ENCODE measurements at regions not wholly inside any gene's neighbourhood (a gene's known extent, or its start where the extent isn't known, plus 50 kb on each side); places are given as distances from the start of the nearest gene placed in this dataset.

DNA sequence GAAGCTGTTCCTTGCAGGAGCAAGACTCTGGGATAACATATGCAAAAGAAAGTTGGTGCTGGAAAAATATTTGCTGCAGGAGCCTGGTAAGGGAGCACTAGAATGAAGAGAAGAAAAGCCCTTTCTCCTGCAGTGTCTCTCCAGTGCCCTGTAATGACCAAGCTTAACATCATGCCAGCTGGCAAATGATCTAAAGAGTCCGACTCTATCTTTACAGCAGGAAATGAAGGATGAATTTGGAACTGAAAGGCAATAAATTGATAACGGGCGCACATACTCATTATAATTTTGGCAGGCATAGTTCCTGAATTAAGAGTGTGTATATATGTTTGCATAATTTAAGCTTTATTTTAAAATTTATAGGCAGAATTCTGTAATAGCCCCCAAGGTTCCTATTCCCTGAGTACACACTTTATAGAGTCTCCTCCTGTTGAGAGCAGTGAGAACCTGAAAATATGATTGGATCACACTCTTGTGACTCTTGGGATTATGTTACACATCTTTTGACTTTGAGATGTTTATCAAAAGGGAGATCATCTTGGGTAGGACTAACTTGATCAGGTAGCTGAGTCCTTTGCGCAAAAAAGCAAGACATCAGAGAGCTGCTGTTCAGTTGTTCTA lies 299.0 kb upstream of the MBL2 start:
- H3K27me3 ChIP-seq (ENCODE audit: insufficient read depth, low read depth), result no peaks in the 10 kb centered on the region
- no peaks in the 10 kb centered on the region for H4K20me1 ChIP-seq (ENCODE audit: insufficient read depth)
- CTCF ChIA-PET, result interaction anchor here (0.6 kb wide), 1 partner anchor 53 kb away, joined by 9 read pairs; no protein-coding TSS in a partner anchor
- H2AFZ ChIP-seq, result no peak overlapping the region
- no peaks in the 10 kb centered on the region for H3K36me3 ChIP-seq (ENCODE audit: low read depth)
- no peaks in the 10 kb centered on the region for H3F3A ChIP-seq (ENCODE audit: insufficient read depth, low read depth)
- no peak overlapping the region for H3K27ac ChIP-seq
- BruUV-seq (replicated peaks), result no TSS peak
- intact Hi-C loops (cut with micrococcal nuclease; ENCODE audit: unreplicated experiment), result no loop called here
- H3K4me1 ChIP-seq (replicated peaks; ENCODE audit: insufficient read depth), result no peaks in the 10 kb centered on the region
- no peaks in the 10 kb centered on the region for H3K79me2 ChIP-seq (ENCODE audit: low read depth)
- no peak overlapping the region for H3K4me2 ChIP-seq
- no peaks in the 10 kb centered on the region for H3K9me2 ChIP-seq (ENCODE audit: insufficient read depth)
- no peaks in the 10 kb centered on the region for H3K9me3 ChIP-seq (ENCODE audit: insufficient read depth, low read depth)
- POLR2A ChIA-PET (ENCODE audit: unreplicated experiment), result no interaction called here
- H3K4me3 ChIP-seq, result no peak overlapping the region
- no peak for DNase-seq
- TF ChIP-seq, protein P1, sequence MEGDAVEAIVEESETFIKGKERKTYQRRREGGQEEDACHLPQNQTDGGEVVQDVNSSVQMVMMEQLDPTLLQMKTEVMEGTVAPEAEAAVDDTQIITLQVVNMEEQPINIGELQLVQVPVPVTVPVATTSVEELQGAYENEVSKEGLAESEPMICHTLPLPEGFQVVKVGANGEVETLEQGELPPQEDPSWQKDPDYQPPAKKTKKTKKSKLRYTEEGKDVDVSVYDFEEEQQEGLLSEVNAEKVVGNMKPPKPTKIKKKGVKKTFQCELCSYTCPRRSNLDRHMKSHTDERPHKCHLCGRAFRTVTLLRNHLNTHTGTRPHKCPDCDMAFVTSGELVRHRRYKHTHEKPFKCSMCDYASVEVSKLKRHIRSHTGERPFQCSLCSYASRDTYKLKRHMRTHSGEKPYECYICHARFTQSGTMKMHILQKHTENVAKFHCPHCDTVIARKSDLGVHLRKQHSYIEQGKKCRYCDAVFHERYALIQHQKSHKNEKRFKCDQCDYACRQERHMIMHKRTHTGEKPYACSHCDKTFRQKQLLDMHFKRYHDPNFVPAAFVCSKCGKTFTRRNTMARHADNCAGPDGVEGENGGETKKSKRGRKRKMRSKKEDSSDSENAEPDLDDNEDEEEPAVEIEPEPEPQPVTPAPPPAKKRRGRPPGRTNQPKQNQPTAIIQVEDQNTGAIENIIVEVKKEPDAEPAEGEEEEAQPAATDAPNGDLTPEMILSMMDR (conservative IDR thresholded peaks at IDR 0.05), result no peak
- no peak for TF ChIP-seq EZH2 (IDR thresholded peaks at IDR 0.05; ENCODE audit: low read depth)

DNA sequence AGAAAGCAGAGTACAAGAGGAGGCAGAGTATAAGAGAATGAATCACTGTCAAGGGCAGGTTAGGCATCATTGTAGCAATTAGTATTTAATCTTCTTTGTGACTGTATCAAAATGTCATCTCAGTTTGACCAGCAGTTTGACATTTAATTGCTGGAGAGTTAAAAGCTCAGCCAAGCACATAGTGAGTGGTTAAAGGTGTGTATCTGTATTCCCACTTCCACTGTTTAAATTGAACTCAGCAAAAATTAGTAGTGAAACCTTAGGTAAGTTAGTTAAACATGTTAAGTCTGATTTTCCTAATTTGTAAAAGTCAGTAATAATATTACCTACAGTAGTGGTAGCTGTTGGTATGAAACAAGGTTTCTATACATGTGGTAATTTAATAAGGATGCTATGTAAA lies 296.4 kb upstream of the MBL2 start:
- H3K79me2 ChIP-seq (ENCODE audit: low read depth), result no peaks in the 10 kb centered on the region
- H3K27me3 ChIP-seq (ENCODE audit: insufficient read depth, low read depth), result no peaks in the 10 kb centered on the region
- no peak overlapping the region for H3K27ac ChIP-seq
- intact Hi-C loops (cut with micrococcal nuclease; ENCODE audit: unreplicated experiment), result no loop called here
- TF ChIP-seq, protein P1 (conservative IDR thresholded peaks at IDR 0.05), result no peak
- no peak for TF ChIP-seq EZH2 (IDR thresholded peaks at IDR 0.05; ENCODE audit: low read depth)
- DNase-seq, result no peak
- H3K9me3 ChIP-seq (ENCODE audit: insufficient read depth, low read depth), result no peaks in the 10 kb centered on the region
- no peak overlapping the region for H3K4me3 ChIP-seq
- BruUV-seq (replicated peaks), result no TSS peak
- H3K9me2 ChIP-seq (ENCODE audit: insufficient read depth), result no peaks in the 10 kb centered on the region
- H3K36me3 ChIP-seq (ENCODE audit: low read depth), result no peaks in the 10 kb centered on the region
- no peaks in the 10 kb centered on the region for H4K20me1 ChIP-seq (ENCODE audit: insufficient read depth)
- H2AFZ ChIP-seq, result no peak overlapping the region
- ChIA-PET CTCF (no interaction called here), POLR2A (ENCODE audit: unreplicated experiment) (interaction anchor here (0.7 kb wide), 1 partner anchor 265 kb away, joined by 7 read pairs; no protein-coding TSS in a partner anchor)
- H3F3A ChIP-seq (ENCODE audit: insufficient read depth, low read depth), result no peaks in the 10 kb centered on the region
- no peak overlapping the region for H3K4me2 ChIP-seq
- no peaks in the 10 kb centered on the region for H3K4me1 ChIP-seq (replicated peaks; ENCODE audit: insufficient read depth)

DNA sequence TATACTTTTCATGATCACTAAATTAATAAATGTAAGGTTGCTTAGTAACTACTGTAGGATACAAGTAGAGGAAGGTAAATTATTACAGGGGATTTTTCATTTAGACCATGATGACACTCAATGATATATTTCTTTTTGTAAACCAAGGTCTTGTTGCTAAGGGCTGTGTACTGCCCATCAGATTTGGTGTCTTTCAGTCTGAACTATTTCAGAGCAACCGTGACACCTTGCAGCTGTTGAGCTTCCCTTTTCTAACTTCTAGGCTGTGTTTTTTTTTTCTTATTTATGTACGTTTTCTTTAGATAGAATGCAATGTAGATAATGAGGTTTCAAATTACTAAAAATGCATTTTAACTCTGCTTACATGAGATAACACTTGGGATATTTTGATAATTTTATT lies 292.0 kb upstream of the MBL2 start:
- H3K4me1 ChIP-seq (replicated peaks; ENCODE audit: insufficient read depth), result no peaks in the 10 kb centered on the region
- TF ChIP-seq, protein P1 (conservative IDR thresholded peaks at IDR 0.05), result no peak
- no peak for TF ChIP-seq EZH2 (IDR thresholded peaks at IDR 0.05; ENCODE audit: low read depth)
- BruUV-seq (replicated peaks), result no TSS peak
- H2AFZ ChIP-seq, result no peak overlapping the region
- DNase-seq, result no peak
- no peak overlapping the region for H3K4me2 ChIP-seq
- CTCF ChIA-PET, result interaction anchor here (0.7 kb wide), 1 partner anchor 1133 kb away, joined by 3 read pairs; no protein-coding TSS in a partner anchor
- H3K9me2 ChIP-seq (ENCODE audit: insufficient read depth), result no peaks in the 10 kb centered on the region
- no peaks in the 10 kb centered on the region for H3K79me2 ChIP-seq (ENCODE audit: low read depth)
- H3K36me3 ChIP-seq (ENCODE audit: low read depth), result no peaks in the 10 kb centered on the region
- intact Hi-C loops (cut with micrococcal nuclease; ENCODE audit: unreplicated experiment), result no loop called here
- no peak overlapping the region for H3K4me3 ChIP-seq
- no peak overlapping the region for H3K27ac ChIP-seq
- H3K27me3 ChIP-seq (ENCODE audit: insufficient read depth, low read depth), result no peaks in the 10 kb centered on the region
- no peaks in the 10 kb centered on the region for H3F3A ChIP-seq (ENCODE audit: insufficient read depth, low read depth)
- POLR2A ChIA-PET (ENCODE audit: unreplicated experiment), result no interaction called here
- no peaks in the 10 kb centered on the region; the same call in 1 of the 2 replicates for H3K9me3 ChIP-seq (ENCODE audit: insufficient read depth, low read depth)
- no peaks in the 10 kb centered on the region for H4K20me1 ChIP-seq (ENCODE audit: insufficient read depth)
